HG03039 (cell line): ENCODE measurements at regions not wholly inside any gene's neighbourhood (a gene's known extent, or its start where the extent isn't known, plus 50 kb on each side); places are given as distances from the start of the nearest gene placed in this dataset.
"Not testable (repeated sequence)": the region's sequence is repeated elsewhere in the genome, so short reads cannot be mapped to it uniquely, and the experiment has no call there.

Experiments
- ATAC-seq: cut with Tn5 transposase; IDR thresholded peaks from one replicate; pipeline ENCODE4 v1.9.1; 2021; ENCODE audit warnings: mild to moderate bottlenecking, moderate library complexity; ENCODE audit not compliant: unreplicated experiment

- ATAC-seq: no peak
Measured at GRCh38 chr6:113354204-113354895, 502.8 kb upstream of the MARCKS start.

GRCh38 chr6:113356139-113356538, 501.0 kb upstream of the MARCKS start:
- ATAC-seq: no peak

DNA sequence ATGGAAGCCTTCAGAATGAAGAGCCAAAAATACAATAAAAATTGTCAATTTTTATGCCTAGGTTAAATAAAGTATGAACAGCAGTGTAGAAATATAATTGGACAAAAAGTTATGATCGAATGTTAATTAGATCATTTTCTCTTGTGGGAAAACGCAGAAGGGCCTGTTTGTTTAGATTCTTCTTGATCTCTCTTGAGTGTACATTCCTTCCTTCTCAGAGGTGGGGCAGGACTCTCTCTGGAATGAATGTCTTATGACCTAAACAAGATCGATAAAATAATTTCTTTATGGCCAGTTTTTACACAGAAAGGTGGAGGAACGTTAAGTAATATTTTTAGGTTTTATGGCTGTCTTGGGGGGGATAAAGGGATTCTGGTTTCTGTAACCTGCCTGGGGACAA, 500.1 kb upstream of the MARCKS start:
- no peak for ATAC-seq

- no peak for ATAC-seq
Measured at GRCh38 chr6:113358063-113358583, 499.0 kb upstream of the MARCKS start.

DNA sequence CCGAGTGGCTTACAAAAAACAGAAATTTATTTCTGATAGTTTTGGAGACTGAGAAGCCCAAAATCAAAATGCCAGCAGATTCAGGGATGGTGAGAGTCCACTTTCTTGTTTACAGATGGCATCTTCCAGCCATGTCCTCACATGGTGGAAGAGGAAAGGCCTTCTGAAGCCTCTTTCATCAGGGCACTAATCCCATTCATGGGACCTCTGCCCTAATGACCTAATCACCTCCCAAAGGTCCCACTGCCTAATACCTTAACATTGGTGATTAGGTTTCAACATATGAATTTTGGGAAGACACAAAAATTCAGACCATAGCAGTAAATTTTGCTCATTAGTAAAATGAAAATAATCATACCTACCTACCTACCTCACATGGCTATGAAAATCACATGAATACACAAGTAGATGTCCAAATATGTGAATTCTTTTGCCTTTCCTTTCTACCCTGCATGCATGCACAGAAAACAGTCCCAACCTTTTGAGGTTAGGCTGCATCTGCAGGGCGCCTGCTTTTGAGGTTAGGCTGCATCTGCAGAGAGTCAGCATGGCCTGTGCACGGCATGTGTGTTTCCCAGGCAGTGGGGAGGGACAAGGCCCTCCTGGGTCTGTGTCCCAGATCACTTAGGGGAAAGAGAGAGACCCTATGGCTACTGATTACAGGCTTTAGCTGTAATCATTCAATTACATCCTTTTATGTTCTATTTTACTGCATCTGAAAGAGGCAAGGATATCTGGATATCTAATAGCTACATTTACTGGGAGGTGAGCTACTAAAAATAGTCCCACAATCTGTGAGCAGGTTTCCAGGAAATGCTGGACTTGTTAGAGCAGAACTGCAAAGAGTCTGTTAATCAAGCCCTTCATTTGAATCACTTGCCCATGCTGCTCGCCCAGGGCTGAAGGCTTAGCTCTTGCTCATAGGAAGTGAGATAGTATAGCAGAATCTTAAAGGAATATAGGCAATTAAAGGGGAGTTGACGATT, 497.7 kb upstream of the MARCKS start:
- ATAC-seq: no peak

GRCh38 chr6:113361014-113361645, 496.0 kb upstream of the MARCKS start:
- no peak for ATAC-seq

- ATAC-seq: no peak
Measured at GRCh38 chr6:113362301-113363047, 494.7 kb upstream of the MARCKS start.

DNA sequence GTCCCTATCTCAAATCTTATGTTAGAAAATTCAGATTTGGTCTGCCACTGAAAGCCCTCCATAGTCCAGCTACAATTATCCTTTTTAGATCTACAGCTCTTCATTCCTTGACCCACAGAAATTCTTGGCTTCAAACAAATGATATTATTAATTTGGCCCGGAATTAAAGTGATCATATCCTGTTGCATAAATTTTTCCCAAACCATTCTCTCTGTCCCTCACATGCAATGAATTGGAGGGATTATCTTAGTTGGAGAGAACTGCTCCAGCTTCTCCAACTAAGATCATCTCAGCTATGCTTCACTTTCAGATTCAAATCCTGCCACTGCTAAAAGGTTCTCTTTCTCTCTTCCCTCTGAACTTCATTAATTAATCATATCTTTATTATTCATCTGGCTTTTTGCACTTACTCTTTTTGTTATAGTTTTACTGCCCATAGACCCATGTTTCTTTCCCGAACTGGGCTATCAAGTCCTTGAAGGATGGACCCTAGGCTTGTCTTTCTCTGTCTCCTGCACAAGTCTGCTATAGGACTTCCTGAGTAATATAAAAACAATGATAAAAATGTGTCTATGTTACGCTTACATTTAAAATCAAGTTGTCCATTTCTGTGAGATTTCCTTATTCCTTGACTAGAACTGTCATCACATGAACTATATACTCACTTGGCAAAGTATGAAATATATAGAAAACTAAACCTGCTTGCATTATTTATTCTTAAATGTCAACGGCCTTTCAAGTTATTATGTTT, 493.9 kb upstream of the MARCKS start:
- ATAC-seq: no peak

GRCh38 chr6:113363866-113364265, 493.3 kb upstream of the MARCKS start:
- ATAC-seq: no peak

- no peak for ATAC-seq
Measured at GRCh38 chr6:113364766-113365165, 492.4 kb upstream of the MARCKS start.

DNA sequence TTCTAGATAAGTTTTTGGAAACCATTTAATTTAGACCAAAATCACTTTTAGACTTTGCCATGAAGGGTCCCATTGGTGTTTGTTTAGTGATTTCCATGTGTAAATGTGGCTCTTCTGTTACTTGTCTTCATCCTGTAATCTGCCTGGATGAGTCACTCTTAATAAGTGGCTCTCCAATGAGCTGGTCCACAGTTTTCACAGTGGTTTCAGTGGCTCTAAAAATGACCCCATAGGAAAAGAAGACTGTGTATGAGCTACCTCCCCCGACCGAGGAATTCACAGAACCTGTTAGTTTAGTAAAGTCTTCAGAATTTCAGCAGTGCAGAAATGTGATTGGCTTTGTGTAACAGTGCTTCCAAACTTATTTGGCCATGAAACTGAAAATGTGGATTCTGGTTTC, 492.0 kb upstream of the MARCKS start:
- ATAC-seq: no peak

GRCh38 chr6:113366505-113366904, 490.6 kb upstream of the MARCKS start:
- no peak for ATAC-seq

- no peak for ATAC-seq
Measured at GRCh38 chr6:113370508-113371502, 486.3 kb upstream of the MARCKS start.

GRCh38 chr6:113375466-113375865, 481.7 kb upstream of the MARCKS start:
- not testable (repeated sequence) for ATAC-seq

GRCh38 chr6:113375950-113376846, 480.9 kb upstream of the MARCKS start:
- ATAC-seq: no peak

DNA sequence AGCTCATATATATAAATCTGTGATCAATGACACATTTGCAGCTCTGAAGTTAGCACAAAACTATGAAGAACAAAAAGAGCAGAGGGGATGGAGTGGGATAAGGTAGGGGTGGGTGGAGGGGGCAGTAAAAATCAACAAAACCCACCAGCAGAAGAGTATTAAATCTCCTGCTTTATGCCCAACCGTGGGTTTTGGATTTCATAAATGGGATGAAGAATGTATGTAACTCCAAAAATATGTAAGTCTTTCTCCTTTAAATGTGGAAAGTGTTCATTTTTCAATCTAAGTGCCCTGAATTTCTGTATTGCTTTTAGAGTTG, 480.3 kb upstream of the MARCKS start:
- ATAC-seq: no peak

GRCh38 chr6:113377362-113377942, 479.7 kb upstream of the MARCKS start:
- peak; percentile 54 for ATAC-seq
